IMR-90 (cell line): ENCODE measurements at regions not wholly inside any gene's neighbourhood (a gene's known extent, or its start where the extent isn't known, plus 50 kb on each side); places are given as distances from the start of the nearest gene placed in this dataset.

Source experiments
- ATAC-seq: fragments of 200-7000 bp; cut with Tn5 transposase; 2 replicates; pipeline ENCODE4 v1.9.1; 2020; ENCODE audit warnings: low read depth, mild to moderate bottlenecking, moderate library complexity
- BruUV-seq: library from RNA; stranded (reverse); fragments of 400-500 nt; replicated peaks from 2 replicates; lab custom pipeline; 2021; lab: Mats Ljungman, UMichigan
- CTCF ChIA-PET: fragments of 300-600 bp; formaldehyde crosslinking; extraction: SDS; loops from one replicate; lab custom pipeline; 2021; ENCODE audit warnings: antibody characterized with exemption; lab: Yijun Ruan, JAX
- POLR2A ChIA-PET: fragments of 300-600 bp; sonication (Branson Sonifier 250); formaldehyde crosslinking; loops from one replicate; lab custom pipeline; 2022; ENCODE audit warnings: antibody characterized with exemption; ENCODE audit not compliant: unreplicated experiment; lab: Charles Lee
- DNase-seq: peaks from one replicate; pipeline ENCODE4 v3.0.0; 2013
- H2AFZ ChIP-seq: replicated peaks from 2 replicates; pipeline ENCODE3; 2013; ENCODE audit warnings: low read length, mild to moderate bottlenecking; ENCODE audit not compliant: poor library complexity
- H2AK5ac ChIP-seq: 2 replicates; pipeline ENCODE4 v1.6.1; 2013; ENCODE audit warnings: low read depth, low read length, inconsistent platforms
- H2AK9ac ChIP-seq: replicated peaks from 2 replicates; pipeline ENCODE3; 2013; ENCODE audit warnings: mild to moderate bottlenecking, low read depth, low read length, moderate library complexity; ENCODE audit not compliant: poor library complexity
- H2BK120ac ChIP-seq: 2 replicates; pipeline ENCODE4 v1.6.1; 2013; ENCODE audit warnings: low read depth, low read length, inconsistent platforms
- H2BK15ac ChIP-seq: 3 replicates; pipeline ENCODE4 v1.6.1; 2013; ENCODE audit warnings: low read depth, low read length, inconsistent platforms
- H2BK20ac ChIP-seq: 2 replicates; pipeline ENCODE4 v1.6.1; 2013; ENCODE audit warnings: low read depth, mild to moderate bottlenecking, inconsistent platforms, low read length, moderate library complexity
- H2BK5ac ChIP-seq: 2 replicates; pipeline ENCODE4 v1.6.1; 2013; ENCODE audit warnings: mild to moderate bottlenecking, low read depth, low read length, inconsistent platforms; ENCODE audit not compliant: poor library complexity, severe bottlenecking
- H3K14ac ChIP-seq: replicated peaks from 2 replicates; pipeline ENCODE4 v1.6.1; 2013; ENCODE audit warnings: low read depth, low read length, inconsistent platforms
- H3K18ac ChIP-seq: 2 replicates; pipeline ENCODE4 v1.6.1; 2013; ENCODE audit warnings: low read depth, low read length, control low read depth
- H3K23ac ChIP-seq: 2 replicates; pipeline ENCODE4 v1.6.1; 2013; ENCODE audit warnings: low read depth, low read length, inconsistent platforms
- H3K27ac ChIP-seq: 2 replicates; pipeline ENCODE4 v1.5.1; 2013; ENCODE audit warnings: mild to moderate bottlenecking, control low read depth, low read length; ENCODE audit not compliant: insufficient read depth
- H3K27me3 ChIP-seq: 2 replicates; pipeline ENCODE4 v1.6.1; 2013; ENCODE audit warnings: low read length; ENCODE audit not compliant: control insufficient read depth, insufficient read depth
- H3K36me3 ChIP-seq: 2 replicates; pipeline ENCODE4 v1.6.1; 2013; ENCODE audit warnings: low read length, mixed read lengths; ENCODE audit not compliant: control insufficient read depth, insufficient read depth
- H3K4ac ChIP-seq: 2 replicates; pipeline ENCODE4 v1.6.1; 2013; ENCODE audit warnings: low read depth, low read length, inconsistent platforms
- H3K4me1 ChIP-seq: 2 replicates; pipeline ENCODE4 v1.6.1; 2013; ENCODE audit warnings: low read length, mixed read lengths; ENCODE audit not compliant: control insufficient read depth, insufficient read depth
- H3K4me2 ChIP-seq: 2 replicates; pipeline ENCODE4 v1.6.1; 2013; ENCODE audit warnings: low read depth, mild to moderate bottlenecking, control low read depth, low read length, moderate library complexity
- H3K4me3 ChIP-seq: 2 replicates; pipeline ENCODE4 v1.5.1; 2013; ENCODE audit warnings: low read depth, mild to moderate bottlenecking, control low read depth, low read length, moderate library complexity; ENCODE audit not compliant: insufficient read depth
- H3K56ac ChIP-seq: 2 replicates; pipeline ENCODE4 v1.6.1; 2013; ENCODE audit warnings: low read length, inconsistent platforms; ENCODE audit not compliant: insufficient read depth; ENCODE audit errors: extremely low read depth
- H3K79me1 ChIP-seq, 2 experiments: 2 replicates each; pipeline ENCODE4 v1.6.1; 2013; ENCODE audit warnings: low read length in 2 of 2, inconsistent platforms in 1 of 2, low read depth in 1 of 2
- H3K9ac ChIP-seq: 2 replicates; pipeline ENCODE4 v1.6.1; 2013; ENCODE audit warnings: low read depth, low read length, control low read depth
- H3K9me1 ChIP-seq: 2 replicates; pipeline ENCODE4 v1.6.1; 2013; ENCODE audit warnings: low read length, inconsistent platforms; ENCODE audit not compliant: insufficient read depth
- H3K9me3 ChIP-seq: 2 replicates; pipeline ENCODE4 v1.6.1; 2013; ENCODE audit warnings: low read length; ENCODE audit not compliant: control insufficient read depth, insufficient read depth
- H4K20me1 ChIP-seq: 2 replicates; pipeline ENCODE4 v1.6.1; 2013; ENCODE audit warnings: low read length, inconsistent platforms; ENCODE audit not compliant: insufficient read depth
- H4K5ac ChIP-seq: 2 replicates; pipeline ENCODE4 v1.6.1; 2013; ENCODE audit warnings: mild to moderate bottlenecking, low read depth, low read length, control low read depth
- H4K8ac ChIP-seq, 2 experiments: 2 replicates each; pipeline ENCODE4 v1.6.1; 2013; ENCODE audit warnings: low read depth in 2 of 2, low read length in 2 of 2, control low read depth in 1 of 2, inconsistent platforms in 1 of 2
- H4K91ac ChIP-seq: 2 replicates; pipeline ENCODE4 v1.6.1; 2013; ENCODE audit warnings: low read depth, low read length, inconsistent platforms; ENCODE audit not compliant: insufficient read depth
- CEBPB ChIP-seq: IDR thresholded peaks from 2 replicates; pipeline ENCODE4 v1.6.1; 2012; ENCODE audit warnings: low read depth, low read length, improper control_type of control experiment
- MAFK ChIP-seq: IDR thresholded peaks from 2 replicates; pipeline ENCODE4 v1.6.1; 2012; ENCODE audit warnings: low read depth, low read length, improper control_type of control experiment
- MXI1 ChIP-seq: IDR thresholded peaks from 2 replicates; pipeline ENCODE4 v1.6.1; 2012; ENCODE audit warnings: low read depth, mild to moderate bottlenecking, low read length, moderate library complexity, borderline replicate concordance
- NFE2L2 ChIP-seq: fragments of 150-350 bp; IDR thresholded peaks from 2 replicates; pipeline ENCODE4 v1.6.1; 2016; ENCODE audit warnings: low read depth, mild to moderate bottlenecking, low read length
- WGBS, 2 experiments: methylation state at CpG; one replicate each; pipeline versions ENCODE4 v1.1.5 to v1.1.7; 2013; ENCODE audit warnings: missing lambda C conversion rate in 2 of 2; ENCODE audit not compliant: insufficient read length in 1 of 2; ENCODE audit errors: extremely low coverage in 2 of 2; 5-methylcytosine and 5-hydroxymethylcytosine counted together
- dilution Hi-C: fragments of 300-500 bp; cut with HindIII; formaldehyde crosslinking; loops from one replicate; pipeline ENCODE4 v1.14.3; 2018; ENCODE audit warnings: low sequenced_read_pairs; ENCODE audit not compliant: unreplicated experiment
- in situ Hi-C: fragments of 300-500 bp; cut with MboI; formaldehyde crosslinking; loops from 3 replicates; pipeline ENCODE4 v1.14.3; 2019; ENCODE audit warnings: low sequenced_read_pairs, inconsistent platforms, mixed read lengths
- intact Hi-C: fragments of 100-400 bp; cut with micrococcal nuclease; formaldehyde crosslinking; loops from 2 replicates; pipeline ENCODE4 v1.10.0; 2022
- TF ChIP-seq, protein P1 (sequence below): conservative IDR thresholded peaks from 2 replicates; pipeline ENCODE4 v1.5.1; 2012; ENCODE audit warnings: mild to moderate bottlenecking, low read depth, low read length, improper control_type of control experiment

DNA sequence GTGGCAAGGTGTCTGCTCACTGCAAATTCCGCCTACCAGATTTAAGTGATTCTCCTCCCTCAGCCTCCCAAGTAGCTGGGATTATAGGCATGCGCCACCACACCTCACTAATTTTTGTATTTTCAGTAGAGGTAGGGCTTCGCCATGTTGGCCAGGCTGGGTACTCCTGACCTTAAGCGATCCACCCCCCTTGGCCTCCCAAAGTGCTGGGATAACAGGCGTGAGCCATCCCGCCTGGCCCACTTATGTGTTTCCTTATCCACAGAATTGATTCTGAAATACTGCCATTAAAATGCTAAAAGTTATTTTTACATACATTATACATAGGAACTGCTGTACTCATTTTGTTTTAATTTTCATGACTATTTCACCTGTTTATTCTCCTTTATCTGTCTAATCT is 529.7 kb upstream of the CDH7 start:
- no peak for TF ChIP-seq CEBPB
- no peak for TF ChIP-seq NFE2L2
- TF ChIP-seq, protein P1, sequence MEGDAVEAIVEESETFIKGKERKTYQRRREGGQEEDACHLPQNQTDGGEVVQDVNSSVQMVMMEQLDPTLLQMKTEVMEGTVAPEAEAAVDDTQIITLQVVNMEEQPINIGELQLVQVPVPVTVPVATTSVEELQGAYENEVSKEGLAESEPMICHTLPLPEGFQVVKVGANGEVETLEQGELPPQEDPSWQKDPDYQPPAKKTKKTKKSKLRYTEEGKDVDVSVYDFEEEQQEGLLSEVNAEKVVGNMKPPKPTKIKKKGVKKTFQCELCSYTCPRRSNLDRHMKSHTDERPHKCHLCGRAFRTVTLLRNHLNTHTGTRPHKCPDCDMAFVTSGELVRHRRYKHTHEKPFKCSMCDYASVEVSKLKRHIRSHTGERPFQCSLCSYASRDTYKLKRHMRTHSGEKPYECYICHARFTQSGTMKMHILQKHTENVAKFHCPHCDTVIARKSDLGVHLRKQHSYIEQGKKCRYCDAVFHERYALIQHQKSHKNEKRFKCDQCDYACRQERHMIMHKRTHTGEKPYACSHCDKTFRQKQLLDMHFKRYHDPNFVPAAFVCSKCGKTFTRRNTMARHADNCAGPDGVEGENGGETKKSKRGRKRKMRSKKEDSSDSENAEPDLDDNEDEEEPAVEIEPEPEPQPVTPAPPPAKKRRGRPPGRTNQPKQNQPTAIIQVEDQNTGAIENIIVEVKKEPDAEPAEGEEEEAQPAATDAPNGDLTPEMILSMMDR = no peak
- no peak for TF ChIP-seq MAFK
- TF ChIP-seq MXI1 = no peak
- H3K9me3 ChIP-seq = peaks cover 6% of the 10 kb centered on the region; the same call in 1 of the 2 replicates
- no peak overlapping the region for H2BK15ac ChIP-seq
- no peak overlapping the region for H2AK5ac ChIP-seq
- H4K91ac ChIP-seq = no peak overlapping the region
- no peak overlapping the region for H3K4ac ChIP-seq
- no peaks in the 10 kb centered on the region for H3K79me1 ChIP-seq
- DNase-seq (no peak), ATAC-seq (no peak)
- H3K27me3 ChIP-seq = no peaks in the 10 kb centered on the region
- no peak overlapping the region for H3K27ac ChIP-seq
- H3K18ac ChIP-seq = no peak overlapping the region
- no peaks in the 10 kb centered on the region for H4K20me1 ChIP-seq
- no peak overlapping the region for H3K9ac ChIP-seq
- no peak overlapping the region for H2BK5ac ChIP-seq
- H3K36me3 ChIP-seq = no peaks in the 10 kb centered on the region
- H4K8ac ChIP-seq = no peak overlapping the region
- H3K23ac ChIP-seq = no peak overlapping the region
- CTCF ChIA-PET = no interaction called here
- no peak overlapping the region for H2BK20ac ChIP-seq
- no peak overlapping the region for H2AFZ ChIP-seq
- POLR2A ChIA-PET = no interaction called here
- no peak overlapping the region for H3K4me3 ChIP-seq
- H4K5ac ChIP-seq = no peak overlapping the region
- H3K4me1 ChIP-seq = no peaks in the 10 kb centered on the region
- H3K4me2 ChIP-seq = no peak overlapping the region
- H2BK120ac ChIP-seq = no peak overlapping the region
- no peak overlapping the region for H2AK9ac ChIP-seq
- H3K9me1 ChIP-seq = no peaks in the 10 kb centered on the region
- H3K14ac ChIP-seq = no peak overlapping the region
- in situ Hi-C loops (no loop called here), dilution Hi-C loops (no loop called here), intact Hi-C loops (loop anchor here (10.0 kb wide), 1 partner anchor 526 kb away; no protein-coding TSS in a partner anchor)
- 80% methylated on average over 2 of the region's 6 CpGs; no CpG with 5 or more reads in 1 of the 2 experiments for WGBS, 2 experiments
- no TSS peak for BruUV-seq
- H3K56ac ChIP-seq = no peak overlapping the region
